ENCODE measurements at regions not wholly inside any gene's neighbourhood (a gene's known extent, or its start where the extent isn't known, plus 50 kb on each side); places are given as distances from the start of the nearest gene placed in this dataset.

- H3K4me1 ChIP-seq (ENCODE audit: control insufficient read depth, extremely low read depth, insufficient read depth, low read length) = peaks cover 3% of the 10 kb centered on the region
- no peaks in the 10 kb centered on the region for H3K9me3 ChIP-seq (ENCODE audit: control insufficient read depth, low read depth, low read length)
- no peaks in the 10 kb centered on the region for H3K79me2 ChIP-seq (ENCODE audit: control insufficient read depth, insufficient read depth, low read length)
- H4K20me1 ChIP-seq (ENCODE audit: control insufficient read depth, extremely low read depth, insufficient read depth, low read length) = no peaks in the 10 kb centered on the region
- H3K4me2 ChIP-seq (ENCODE audit: control insufficient read depth, extremely low read depth, insufficient read depth, low read depth, low read length) = no peak overlapping the region
- no peak for TF ChIP-seq CTCF (optimal IDR thresholded peaks at IDR 0.05 in 1 of 3, IDR thresholded peaks at IDR 0.05 in 1 of 3, conservative IDR thresholded peaks at IDR 0.05 in 1 of 3; ENCODE audit: extremely low read depth in 1 of 3, insufficient read depth in 2 of 3, low read length in 3 of 3)
- TF ChIP-seq EZH2 (IDR thresholded peaks at IDR 0.05; ENCODE audit: low read length) = no peak
- DNase-seq (ENCODE audit: low read depth, low spot score) (no peak), FAIRE-seq (no peak)
- no peak overlapping the region for H3K27ac ChIP-seq (ENCODE audit: control insufficient read depth, insufficient read depth, low read length)
- dilution Hi-C loops (cut with MboI; ENCODE audit: extremely low pct_ligation_motif_present, low sequenced_read_pairs) = no loop called here
- no peak overlapping the region for H3K4me3 ChIP-seq (ENCODE audit: control insufficient read depth in 2 of 3, extremely low read depth in 1 of 3, insufficient read depth in 2 of 3, low read depth in 1 of 3, low read length in 3 of 3)
- H2AFZ ChIP-seq (ENCODE audit: control insufficient read depth, low read length) = no peak overlapping the region
- no peaks in the 10 kb centered on the region for H3K27me3 ChIP-seq (ENCODE audit: control insufficient read depth, extremely low read depth, insufficient read depth, low read length)
- no peaks in the 10 kb centered on the region for H3K36me3 ChIP-seq (ENCODE audit: control insufficient read depth in 2 of 2, extremely low read depth in 1 of 2, insufficient read depth in 2 of 2, low read length in 2 of 2)
- H3K9me1 ChIP-seq (ENCODE audit: control insufficient read depth, extremely low read depth, insufficient read depth, low read length) = no peaks in the 10 kb centered on the region
- H3K9ac ChIP-seq (ENCODE audit: control insufficient read depth, extremely low read depth, insufficient read depth, low read length) = no peak overlapping the region
Measured at GRCh38 chr13:87356314-87356713, 314.9 kb upstream of the SLITRK5 start.

GRCh38 chr13:87358319-87358718 is 312.9 kb upstream of the SLITRK5 start:
- H3K4me3 ChIP-seq (ENCODE audit: control insufficient read depth in 2 of 3, extremely low read depth in 1 of 3, insufficient read depth in 2 of 3, low read depth in 1 of 3, low read length in 3 of 3) = no peak overlapping the region
- no peak overlapping the region for H3K9ac ChIP-seq (ENCODE audit: control insufficient read depth, extremely low read depth, insufficient read depth, low read length)
- no peaks in the 10 kb centered on the region for H3K9me3 ChIP-seq (ENCODE audit: control insufficient read depth, low read depth, low read length)
- no peaks in the 10 kb centered on the region for H3K79me2 ChIP-seq (ENCODE audit: control insufficient read depth, insufficient read depth, low read length)
- H3K36me3 ChIP-seq (ENCODE audit: control insufficient read depth in 2 of 2, extremely low read depth in 1 of 2, insufficient read depth in 2 of 2, low read length in 2 of 2) = no peaks in the 10 kb centered on the region
- FAIRE-seq (no peak), DNase-seq (ENCODE audit: low read depth, low spot score) (no peak)
- no peak for TF ChIP-seq CTCF (optimal IDR thresholded peaks at IDR 0.05 in 1 of 3, IDR thresholded peaks at IDR 0.05 in 1 of 3, conservative IDR thresholded peaks at IDR 0.05 in 1 of 3; ENCODE audit: extremely low read depth in 1 of 3, insufficient read depth in 2 of 3, low read length in 3 of 3)
- no peak for TF ChIP-seq EZH2 (IDR thresholded peaks at IDR 0.05; ENCODE audit: low read length)
- no peaks in the 10 kb centered on the region for H3K9me1 ChIP-seq (ENCODE audit: control insufficient read depth, extremely low read depth, insufficient read depth, low read length)
- no peak overlapping the region for H2AFZ ChIP-seq (ENCODE audit: control insufficient read depth, low read length)
- no peak overlapping the region for H3K27ac ChIP-seq (ENCODE audit: control insufficient read depth, insufficient read depth, low read length)
- peaks cover 3% of the 10 kb centered on the region for H3K4me1 ChIP-seq (ENCODE audit: control insufficient read depth, extremely low read depth, insufficient read depth, low read length)
- dilution Hi-C loops (cut with MboI; ENCODE audit: extremely low pct_ligation_motif_present, low sequenced_read_pairs) = no loop called here
- H3K27me3 ChIP-seq (ENCODE audit: control insufficient read depth, extremely low read depth, insufficient read depth, low read length) = no peaks in the 10 kb centered on the region
- H3K4me2 ChIP-seq (ENCODE audit: control insufficient read depth, extremely low read depth, insufficient read depth, low read depth, low read length) = no peak overlapping the region
- no peaks in the 10 kb centered on the region for H4K20me1 ChIP-seq (ENCODE audit: control insufficient read depth, extremely low read depth, insufficient read depth, low read length)
